Stimulated activated CD8-positive, alpha-beta memory T cell treated with anti-CD3 and anti-CD28 coated beads, Interleukin-4, amount 100 ng/mL, for 48 hours (primary cell): ENCODE measurements at regions not wholly inside any gene's neighbourhood (a gene's known extent, or its start where the extent isn't known, plus 50 kb on each side); places are given as distances from the start of the nearest gene placed in this dataset.
A peak's percentile ranks its signal among the peaks of the same experiment; 100 is the strongest.

ENCODE experiments used
- DNase-seq: peaks from one replicate; pipeline ENCODE4 v3.0.0-alpha.2; 2020

DNA sequence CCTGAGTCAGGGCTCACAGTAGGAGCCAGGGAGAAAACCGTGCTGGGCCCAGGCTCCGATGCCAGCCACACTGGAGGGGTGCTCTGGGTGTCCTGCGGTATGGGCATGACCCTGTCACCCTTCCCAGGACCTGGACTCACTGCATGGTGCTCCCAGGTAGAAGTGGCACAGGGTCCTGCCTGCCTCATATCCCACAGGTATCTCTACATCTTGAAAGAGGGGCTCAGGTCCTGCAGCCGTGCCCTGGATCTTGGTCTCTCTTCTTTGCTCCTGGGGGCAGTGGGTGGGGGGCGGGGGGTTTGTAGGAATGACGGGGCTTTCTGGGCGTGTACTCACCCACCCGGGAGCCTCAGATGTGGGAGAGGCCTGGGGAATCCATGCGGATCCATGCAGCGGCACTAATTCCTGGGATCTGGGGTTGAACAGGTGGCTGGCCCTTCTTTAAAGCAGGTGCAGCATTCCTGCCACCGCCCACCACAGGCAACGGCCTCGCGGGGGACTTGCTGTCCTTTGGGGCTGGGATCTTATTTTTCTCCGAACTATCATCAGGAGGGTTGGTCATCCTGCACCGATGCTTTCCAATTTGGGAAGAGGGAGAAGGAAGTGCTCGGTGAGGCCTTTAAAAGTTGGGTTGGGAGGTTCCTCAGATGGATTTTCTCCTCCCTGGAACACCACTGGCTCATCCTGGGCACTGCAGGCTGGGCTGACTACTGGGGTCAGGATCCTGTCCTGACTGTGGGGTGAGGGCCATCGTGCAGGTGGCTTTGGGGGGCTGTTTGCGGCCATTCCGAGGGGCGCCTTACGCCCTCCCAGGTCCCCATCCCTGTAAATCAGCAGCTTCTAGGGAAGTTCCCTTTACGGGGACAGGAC, 886.4 kb downstream of the BRD1 start:
- DNase-seq: peak; percentile 6

DNA sequence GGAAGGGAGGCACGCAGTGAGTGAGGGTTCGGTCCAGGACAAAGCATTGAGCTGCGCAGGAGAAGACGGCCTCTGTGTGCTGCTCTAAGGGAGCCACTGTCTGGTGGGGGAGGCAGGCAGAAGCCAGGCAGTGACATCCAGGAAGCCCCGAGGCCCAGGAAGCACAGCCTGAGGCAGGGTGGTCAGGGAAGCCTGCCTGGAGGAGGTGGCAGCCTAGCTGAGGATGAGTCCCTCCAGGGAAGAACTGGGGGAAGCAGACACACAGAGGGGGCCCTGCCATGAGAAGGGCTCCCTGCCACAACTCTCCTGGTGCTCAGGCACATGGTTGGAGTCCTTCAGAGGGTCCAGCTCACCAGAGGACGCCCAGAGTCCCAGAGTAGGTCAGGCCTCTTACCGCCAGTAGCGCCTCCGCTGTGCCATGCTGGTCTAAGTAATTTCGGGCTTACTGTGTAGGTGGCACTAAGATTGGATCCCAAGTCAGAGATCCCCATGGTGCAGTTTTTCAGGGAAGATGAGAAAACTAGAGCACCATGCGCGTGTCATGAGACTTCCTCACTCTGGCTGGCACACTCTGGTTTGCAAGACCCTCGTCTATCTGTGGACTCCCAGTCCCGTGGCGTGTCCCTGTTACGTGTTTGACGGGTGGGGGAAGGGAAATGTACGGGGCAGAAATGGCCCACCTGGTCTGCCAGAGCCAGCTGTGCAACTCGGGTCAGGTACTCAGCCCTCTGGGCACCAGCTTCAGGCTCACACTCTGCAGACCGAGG, 887.2 kb downstream of the BRD1 start:
- DNase-seq: peak; percentile 15

DNA sequence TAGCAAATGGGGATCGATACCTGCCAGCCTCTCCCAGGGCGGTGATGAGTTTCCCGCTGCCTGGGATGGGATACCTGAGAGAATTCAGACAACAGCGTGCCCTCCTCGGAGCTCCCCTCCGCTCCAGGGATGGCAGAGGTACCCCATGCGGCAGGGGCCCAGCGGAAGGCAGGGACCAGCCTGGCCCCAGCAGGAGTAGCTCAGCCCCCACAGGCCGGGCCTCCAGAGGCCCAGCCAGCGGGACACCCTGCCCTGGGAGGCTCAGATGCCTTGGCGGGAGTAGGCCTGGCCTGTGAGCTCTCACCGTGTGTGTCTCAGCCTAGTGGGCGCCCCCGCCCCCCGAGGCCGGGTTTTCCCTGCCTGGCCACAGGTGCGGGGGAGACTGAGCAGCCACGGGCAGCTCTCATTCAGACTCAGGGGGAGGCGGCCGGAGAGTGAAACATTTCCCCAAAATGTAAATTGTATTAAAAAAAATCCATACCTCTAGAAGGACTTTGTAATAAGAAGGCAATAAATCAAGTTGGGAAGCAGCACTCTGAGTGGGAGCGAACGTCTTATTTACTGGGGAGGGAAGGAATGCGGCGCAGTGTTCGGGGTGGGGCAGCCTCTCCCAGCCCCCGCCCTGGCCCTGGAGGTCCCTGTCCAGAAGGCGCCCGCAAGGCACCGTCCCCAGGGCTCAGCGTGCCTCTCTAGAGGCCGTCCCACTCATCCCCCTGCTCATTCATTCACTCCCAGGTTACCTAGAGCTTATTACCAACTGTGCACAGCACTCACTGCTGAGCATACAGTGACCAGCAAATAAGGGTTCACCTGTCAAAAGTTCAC, 888.0 kb downstream of the BRD1 start:
- DNase-seq: peak; percentile 7

DNA sequence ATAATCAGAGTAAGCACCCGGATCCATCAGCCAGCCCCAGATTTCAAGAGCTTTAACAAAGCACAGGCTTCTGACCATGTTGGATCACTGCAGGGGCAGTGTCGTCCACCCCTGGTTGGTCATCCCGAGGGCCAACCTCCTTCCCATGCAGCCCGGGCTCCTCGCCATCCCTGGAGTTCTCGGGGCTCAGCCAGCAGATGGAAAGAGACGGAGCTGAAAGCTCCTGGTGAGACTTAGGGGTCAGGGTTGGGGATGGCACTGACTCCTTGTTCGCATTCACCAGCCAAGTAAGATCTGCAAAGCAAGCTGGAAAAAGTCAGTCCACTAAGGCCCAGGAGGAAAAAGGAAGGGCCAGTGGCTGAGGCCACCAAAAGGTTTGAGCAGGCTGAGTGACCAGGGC, 888.9 kb downstream of the BRD1 start:
- DNase-seq: no peak

DNA sequence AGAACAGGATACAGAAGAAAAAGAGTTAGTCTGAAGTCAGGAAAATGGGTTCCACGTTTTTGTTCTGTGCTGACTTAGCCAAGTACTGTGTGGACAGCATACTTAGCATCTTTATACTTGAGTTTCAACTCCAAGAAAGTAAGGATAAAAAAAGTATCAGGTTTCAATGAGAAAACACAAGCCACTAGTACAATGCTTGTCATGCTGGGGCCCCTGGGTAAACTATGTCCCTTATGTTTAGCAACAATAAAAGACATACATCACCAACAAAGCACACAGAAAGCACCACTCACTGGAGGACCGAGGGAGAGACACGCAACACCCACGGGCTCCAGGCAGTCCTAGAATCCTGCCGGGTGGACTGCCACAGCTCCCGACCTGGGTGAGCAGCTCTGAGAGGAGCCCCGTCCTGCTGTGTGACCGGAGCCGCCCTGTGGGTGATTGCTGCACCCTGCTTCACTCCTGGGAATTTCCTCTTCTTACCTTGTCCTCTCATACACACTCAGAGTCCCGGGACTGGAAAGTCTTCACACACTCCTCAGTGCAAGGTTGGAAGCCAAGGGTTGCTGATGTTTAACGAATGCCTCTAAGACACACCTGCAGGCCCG, 890.5 kb downstream of the BRD1 start:
- peak; percentile 11 for DNase-seq

DNA sequence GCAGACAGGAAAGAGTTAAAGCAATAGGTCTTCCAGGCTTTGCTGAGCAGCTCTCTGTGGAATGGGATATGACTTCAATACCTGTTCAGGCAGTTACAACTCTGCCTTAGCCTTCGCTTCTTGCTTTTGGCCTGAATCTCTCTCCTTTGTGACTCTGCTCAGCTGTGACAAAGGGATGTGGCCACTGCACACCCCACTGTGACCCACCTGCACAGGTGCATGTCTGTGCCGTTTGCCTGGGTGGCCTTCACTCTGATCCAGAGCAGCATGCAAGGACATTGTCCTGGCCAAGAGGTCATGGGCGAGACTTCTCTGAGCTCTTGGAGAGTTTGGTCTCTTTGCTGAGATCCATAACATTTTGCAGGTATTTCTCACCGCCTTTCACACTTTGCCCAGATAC, 891.3 kb downstream of the BRD1 start:
- peak; percentile 3 for DNase-seq

DNA sequence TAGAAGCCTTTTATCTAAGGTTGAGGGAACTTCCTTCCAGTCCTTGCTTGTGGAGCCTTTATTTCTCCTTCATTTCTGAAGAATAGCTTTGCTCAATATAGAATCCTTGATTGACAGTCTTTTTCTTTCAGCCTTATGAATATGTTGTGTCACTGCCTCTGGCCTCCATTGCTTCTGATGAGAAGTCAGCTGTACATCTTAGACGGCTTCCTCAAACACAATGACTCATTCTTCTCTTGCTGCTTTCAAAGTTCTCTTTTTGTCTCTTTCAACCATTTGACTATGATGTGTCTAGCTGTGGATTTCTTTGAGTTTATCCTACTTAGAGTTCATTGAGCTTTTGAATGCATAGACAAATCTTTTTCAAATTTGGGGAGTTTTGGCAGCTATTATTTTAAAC, 893.2 kb downstream of the BRD1 start:
- no peak for DNase-seq

DNA sequence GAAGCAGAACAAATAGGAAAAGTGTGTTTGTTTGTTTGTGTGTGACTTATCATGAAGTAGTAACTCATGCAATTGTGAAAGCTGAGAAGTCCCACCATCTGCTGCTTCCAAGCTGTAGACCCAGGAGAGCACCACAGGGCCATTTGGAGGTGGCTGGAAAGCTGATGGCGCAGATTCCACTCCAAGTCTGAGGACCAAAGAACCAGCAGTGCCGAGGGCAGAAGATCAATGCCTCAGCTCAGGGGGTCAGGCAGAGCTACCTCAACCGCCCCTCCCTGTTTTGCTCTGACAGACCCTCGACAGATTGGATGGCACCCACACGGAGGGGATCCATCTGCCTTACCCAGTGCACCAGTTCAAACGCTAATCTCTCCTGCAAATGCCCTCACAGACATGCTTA, 896.2 kb downstream of the BRD1 start:
- DNase-seq: peak; percentile 3

DNA sequence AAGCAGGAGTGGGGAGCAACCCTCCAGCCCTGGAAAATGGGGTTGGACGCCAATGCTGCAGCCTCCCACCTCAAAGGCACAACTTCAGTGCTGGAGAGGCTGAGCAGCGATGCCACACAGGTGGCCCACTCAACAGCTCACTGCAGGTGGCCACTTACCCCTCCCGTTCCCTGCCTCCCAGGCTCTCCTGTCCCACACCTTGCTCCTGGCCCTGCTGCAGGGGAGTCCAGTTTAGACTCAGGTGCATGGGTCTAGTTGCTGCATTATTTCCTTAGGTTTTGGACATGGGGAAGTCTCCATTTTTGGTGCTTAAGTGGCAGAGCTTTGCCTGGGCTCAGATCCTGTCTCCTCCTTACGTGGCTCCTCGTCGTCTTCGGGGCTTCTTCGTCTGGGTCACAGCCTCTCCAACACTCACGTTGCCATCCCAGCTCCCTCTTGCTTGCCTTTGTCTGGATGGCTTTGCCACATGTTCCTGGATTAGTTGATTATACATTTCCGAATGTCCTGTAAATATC, 898.3 kb downstream of the BRD1 start:
- DNase-seq: no peak

DNA sequence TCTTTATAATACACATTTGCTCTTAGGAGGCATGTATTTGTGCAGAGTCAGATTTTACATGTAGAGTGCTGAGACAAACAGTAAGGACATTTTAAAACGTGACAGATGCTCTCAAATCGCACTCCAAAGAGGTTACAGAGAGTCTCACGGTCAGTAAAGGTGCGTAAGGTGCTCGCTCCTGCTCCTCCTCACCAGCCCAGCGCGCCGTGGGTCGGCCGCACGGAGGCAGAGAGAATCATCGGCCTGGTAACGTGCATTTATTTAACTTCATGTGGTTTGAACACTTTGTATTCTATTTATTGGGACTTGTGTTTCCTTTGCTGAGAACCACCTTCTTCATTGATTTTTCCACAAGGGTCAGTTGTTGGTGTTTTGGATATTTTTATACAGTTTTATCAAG, 900.1 kb downstream of the BRD1 start:
- DNase-seq: no peak

DNA sequence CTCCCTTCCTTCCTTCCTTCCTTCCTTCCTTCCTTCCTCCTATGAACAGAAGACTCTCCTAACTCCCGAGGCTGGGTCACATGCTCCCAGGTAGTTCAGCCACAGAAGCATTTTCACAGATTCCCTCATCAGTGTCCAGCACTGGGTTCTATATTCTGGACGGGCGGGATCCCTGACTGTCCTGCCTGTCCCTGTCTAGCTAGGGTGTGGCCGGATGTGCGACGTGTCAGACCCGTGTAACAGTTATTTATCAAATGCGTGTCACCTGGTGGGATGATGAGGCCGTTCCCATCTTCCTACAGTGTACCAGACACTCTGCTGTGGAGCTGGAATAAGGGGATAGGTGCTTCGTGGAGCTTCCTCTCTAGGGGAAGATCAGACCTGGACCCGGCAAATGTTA, 901.0 kb downstream of the BRD1 start:
- no peak for DNase-seq

DNA sequence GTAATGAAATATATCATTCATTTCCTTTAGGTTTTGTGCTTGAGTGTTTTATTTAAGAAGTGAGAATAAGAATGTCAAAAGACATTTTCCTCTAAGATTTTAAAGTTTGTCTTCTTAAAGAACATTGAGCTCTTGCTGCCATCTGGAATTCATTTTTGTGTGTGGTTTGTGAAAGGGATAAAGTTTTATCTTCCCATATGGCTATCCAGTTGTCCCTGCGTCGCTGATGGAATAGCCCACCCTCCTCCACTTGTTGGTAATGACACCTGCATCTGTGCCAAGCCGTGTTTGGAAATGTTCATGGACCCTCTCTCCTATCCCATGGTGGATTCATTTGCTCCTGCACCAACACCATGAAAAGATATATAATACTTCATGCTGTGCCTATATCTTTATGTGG, 901.5 kb downstream of the BRD1 start:
- no peak for DNase-seq

DNA sequence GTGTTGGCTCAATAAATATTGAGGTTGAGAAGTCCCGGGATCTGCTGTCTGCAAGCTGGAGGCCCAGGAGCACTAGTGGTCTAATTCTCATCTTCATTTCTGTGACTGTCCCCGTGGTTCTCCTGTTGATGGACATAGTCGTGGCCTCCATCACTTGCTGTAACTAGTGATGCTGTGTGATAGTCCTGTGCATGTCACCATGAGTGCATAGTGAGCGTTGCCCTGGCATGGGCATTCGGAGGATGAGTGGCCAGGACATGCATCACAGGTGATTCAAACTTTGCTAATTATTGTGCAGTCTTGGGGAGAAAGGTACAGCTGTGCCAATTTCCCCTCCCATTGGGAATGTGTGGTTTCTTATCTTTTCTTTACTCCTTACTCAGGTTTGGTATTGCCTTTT, 902.2 kb downstream of the BRD1 start:
- DNase-seq: peak; percentile 4

DNA sequence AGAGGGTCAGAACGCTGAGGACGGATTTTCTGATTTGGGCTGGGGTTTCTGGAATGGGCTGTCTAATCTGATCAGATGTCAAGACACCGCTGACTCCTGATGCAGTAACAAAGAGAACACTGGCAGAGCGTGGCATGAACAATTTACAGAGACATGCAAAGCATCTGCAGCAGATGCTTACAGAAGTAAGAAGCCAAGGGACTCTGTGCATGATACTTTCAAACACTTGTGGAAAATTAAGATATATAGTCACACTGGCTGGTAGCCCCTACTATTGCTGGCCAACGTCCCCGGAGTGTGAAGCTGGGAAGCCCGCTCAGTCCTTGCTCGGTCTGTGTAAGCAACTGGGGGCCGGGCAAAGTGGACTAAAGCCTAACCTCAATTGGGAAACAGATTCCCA, 903.7 kb downstream of the BRD1 start:
- peak; percentile 4 for DNase-seq

DNA sequence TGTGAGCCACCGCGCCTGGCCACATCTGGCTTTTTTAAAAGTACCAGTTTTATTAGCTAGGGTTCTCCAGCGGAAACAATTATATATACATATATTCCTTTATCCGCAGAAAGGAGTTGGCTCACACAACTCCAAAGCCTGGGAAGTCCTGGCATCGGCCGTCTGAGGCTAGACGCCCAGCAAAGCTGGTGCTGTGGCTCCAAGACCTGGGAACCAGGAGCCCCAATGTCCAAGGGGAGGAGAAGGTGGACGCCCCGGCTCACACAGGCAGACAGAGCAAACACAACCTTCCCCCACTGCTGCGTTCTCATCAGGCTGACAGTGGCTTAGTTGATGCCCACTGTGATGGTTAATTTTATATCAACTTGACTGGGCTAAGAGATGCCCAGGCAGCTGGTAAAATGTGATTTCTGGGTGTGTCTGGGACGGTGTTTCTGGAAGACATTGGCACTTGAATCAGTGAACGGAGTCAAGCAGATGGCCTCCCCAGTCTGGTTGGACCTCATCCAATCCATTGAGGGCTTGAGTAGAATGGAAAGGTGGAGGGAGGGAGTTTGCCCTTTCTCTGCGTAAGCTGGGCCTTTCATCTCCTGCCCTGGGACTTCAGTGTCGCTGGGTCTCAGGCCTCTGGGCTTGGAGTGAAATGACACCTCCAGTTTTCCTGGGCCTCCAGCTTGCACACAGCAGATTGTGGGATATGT, 904.4 kb downstream of the BRD1 start:
- peak; percentile 7 for DNase-seq

DNA sequence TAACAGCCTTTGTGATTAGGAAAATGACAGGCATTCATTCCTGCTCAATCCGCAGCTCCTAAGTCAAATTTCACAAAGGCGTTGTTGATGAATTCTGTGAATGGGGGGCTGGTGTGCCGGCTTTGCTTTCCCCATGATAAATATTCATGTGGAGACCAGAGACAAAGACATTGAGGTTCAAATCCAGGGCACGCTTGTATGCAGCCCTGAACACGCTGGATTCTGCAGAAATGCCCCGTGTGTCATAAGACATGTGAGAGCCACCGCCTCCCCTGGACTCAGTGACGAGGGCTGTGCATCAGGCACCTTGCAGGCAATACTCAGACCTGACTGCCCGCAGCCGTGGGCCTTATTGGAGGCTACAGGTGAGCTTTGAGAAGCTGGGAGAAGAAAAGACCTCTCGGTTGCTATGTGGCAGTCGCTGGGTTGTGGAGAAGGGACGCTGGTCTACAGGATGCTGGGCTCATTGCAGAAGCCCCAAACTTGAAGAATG, 906.2 kb downstream of the BRD1 start:
- peak; percentile 13 for DNase-seq

DNA sequence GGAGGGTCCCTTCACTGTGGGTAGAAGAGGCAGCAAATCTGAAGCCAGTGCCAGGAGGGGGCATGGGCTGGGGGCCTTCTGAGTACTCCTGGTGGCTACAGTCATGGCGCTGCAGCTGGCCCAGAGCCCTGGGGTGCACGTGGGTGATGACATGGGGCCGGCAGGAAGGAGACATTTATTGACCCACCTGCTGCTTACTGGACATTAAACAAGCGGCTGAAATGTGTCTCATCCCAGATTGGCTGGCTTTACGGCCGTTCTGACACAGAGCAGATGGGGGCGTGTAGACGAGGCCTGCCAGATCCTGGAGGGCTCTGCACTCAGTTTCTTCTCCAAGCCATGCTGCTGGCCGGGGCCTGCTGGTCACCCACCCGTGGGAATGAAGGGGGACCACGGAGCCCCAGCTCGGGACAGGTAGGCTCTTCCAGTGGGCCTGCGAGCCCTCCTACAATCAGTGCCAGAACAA, 906.9 kb downstream of the BRD1 start:
- peak; percentile 8 for DNase-seq

DNA sequence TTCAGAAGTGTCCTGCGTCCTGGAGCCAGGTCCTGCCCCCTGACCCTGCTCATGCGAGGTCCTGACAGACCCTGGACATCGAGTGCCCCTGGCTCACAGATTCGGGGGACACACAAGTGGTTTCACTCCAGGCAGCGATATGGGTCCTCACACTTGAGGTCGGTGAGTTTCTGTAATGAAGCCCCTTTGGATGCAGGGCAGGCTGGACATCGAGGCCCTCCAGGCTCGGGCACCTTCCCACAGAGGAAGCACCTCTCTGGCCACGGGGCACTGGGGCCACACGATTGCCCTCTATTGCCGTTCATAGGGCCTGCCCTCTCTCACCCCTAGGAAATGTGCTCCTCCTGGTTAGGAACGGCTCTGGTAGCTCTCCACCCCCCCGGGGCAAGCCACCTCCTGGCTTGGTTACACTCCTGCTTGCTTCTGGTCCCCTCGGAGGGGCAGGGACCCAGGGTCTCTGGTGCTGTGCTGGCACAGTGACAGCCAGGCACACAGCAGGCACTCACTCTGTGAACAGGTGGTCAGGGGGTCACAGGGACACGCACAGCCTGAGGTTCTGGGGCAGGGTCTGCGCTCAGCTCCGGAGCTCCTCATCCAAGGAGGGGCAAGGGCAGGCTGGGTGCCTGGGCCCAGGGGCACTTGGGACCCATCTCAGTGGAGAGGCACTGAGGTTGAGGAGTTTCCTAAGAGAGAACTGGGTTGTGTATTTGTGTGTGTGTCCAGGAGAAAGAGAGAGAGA, 907.7 kb downstream of the BRD1 start:
- peak; percentile 10 for DNase-seq

DNA sequence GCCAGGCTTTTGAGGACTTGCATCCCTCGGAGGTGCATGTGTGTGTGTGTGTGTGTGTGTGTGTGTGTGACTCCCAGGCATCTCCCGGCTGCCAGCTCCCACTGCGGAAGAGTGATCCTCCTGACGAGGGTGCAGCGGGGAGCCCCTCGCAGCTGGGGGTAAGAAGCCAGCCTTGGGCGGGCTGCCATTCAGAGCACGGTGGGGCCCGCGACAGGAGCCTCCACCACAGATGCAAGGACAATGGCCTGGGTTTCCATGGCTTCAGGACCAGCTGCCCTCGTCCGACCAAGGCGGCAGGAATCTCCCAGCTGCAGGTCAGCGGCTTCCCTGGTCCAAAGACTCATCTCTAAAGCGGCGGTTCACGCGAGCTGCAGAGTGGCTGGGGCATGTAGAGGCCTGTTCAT, 908.5 kb downstream of the BRD1 start:
- peak; percentile 3 for DNase-seq

DNA sequence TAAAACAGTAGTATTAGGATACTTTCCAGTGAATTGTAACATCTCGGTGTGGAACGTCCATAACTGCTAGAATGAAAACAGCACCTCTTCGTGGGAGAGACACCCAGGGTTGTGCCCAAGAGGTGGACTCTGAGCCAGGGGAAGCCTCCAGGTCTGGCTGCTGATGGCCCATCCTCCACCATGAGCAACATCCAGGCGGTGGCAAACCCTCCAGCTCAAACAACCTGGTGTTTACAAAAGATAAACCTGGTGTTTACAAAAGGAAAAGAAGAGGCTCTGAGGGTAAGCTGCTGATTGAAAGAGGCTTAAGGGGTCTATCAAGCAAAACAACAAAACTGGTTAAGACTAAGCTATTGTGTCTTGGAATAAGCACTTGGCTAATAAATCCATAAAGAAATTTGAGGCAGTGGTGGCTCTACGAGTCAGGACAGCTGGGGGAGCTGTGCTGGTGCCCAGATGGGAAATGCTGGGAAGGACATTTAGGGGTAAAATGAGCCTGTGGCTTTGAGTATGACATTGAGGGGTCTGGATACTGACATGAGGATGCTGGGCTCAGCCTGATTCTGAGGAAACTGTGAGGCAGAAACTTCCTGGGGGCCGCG, 909.0 kb downstream of the BRD1 start:
- no peak for DNase-seq
